GM18511 (cell line): ENCODE measurements at regions not wholly inside any gene's neighbourhood (a gene's known extent, or its start where the extent isn't known, plus 50 kb on each side); places are given as distances from the start of the nearest gene placed in this dataset.

Experiments
- ATAC-seq: cut with Tn5 transposase; IDR thresholded peaks from one replicate; pipeline ENCODE4 v1.9.1; 2021; ENCODE audit warnings: mild to moderate bottlenecking, moderate library complexity; ENCODE audit not compliant: unreplicated experiment

DNA sequence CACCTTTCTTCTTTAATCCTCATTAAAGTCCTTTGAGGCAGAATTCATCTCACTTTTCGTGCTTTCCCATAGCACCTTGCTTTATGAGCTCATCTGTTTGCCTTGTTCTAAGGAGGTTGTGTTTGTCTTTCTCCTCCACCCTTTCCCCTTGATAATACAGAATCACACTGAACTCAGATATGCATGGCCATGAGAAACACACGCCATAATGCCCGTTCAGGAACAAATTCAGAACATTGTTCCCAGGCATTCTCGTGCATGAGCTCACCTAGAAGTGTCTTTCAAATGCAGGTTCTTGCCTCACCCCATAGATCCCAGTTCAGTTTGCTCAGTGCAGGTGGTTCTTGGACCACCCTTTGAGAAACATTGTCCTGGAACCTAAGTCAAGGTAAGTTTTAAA is 71.1 kb downstream of the TMEM114 start:
- no peak for ATAC-seq

DNA sequence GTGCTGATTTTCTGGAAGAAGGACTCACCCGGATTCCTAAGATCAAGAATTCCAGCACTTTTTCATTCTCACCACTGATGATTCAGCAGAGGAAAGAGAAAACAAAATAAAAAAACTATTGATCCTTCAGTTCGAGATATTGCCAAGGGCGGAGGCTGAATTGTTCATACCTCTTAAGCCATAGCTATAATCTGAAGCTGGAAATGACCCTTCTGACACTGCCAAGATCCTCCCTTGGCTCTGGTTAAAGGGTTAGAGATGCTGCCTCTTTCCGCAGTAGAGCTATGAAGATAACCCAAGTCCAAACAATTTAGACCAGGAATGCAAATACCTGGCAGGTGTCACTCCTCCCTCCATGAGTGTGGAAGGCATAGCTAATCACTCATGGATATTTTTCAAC is 73.0 kb downstream of the TMEM114 start:
- no peak for ATAC-seq

DNA sequence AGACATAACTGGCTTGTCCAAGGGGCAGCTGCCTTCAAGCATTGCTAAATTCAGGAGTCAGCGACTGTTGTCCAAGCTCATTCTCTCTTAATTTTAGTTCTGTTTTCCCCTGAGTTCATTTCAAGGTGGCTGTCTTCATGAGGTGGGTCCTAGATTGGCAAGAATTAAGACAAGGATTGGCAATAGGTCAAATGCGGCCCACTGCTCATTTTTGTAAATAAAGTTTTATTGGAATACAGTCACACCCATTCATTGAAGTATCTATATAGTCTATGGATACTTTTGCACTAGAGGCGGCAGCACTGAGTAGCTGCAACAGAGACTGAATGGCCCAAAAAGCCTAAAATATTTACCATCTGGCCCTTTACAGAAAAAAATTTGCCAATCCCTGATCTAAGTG is 73.8 kb downstream of the TMEM114 start:
- ATAC-seq: no peak

DNA sequence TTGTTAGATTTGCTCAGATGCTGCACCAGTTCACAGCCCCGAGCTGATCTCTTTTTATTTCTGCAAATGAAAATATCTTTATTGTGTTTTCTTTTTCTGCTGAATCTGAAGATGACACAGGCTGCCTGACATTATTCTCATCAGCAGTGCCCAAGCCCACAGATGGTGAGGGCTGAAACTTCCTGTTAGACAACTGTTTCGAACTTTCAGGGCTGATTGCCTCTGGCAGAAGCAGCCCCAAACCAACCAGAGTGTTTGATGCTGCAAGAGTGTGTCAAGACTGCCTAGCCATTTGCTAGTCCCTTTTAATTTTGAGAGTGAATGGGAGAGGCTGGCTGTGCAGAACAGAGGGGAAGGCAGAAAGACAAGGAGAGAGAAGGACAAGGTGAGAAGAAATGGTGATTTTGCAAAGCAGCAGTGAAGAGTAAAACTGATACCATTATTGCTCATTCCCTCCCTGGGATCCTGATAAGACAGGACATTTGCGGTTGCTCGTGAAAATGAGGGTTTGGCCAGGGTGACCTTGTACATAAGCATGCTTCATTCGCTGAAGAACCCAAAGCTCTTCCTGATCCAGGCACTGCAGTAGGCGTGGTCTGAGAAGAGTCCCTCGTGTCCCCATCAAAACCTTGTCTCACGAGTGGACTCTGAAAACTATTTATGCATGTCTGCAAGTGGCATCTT is 77.2 kb downstream of the TMEM114 start:
- no peak for ATAC-seq

DNA sequence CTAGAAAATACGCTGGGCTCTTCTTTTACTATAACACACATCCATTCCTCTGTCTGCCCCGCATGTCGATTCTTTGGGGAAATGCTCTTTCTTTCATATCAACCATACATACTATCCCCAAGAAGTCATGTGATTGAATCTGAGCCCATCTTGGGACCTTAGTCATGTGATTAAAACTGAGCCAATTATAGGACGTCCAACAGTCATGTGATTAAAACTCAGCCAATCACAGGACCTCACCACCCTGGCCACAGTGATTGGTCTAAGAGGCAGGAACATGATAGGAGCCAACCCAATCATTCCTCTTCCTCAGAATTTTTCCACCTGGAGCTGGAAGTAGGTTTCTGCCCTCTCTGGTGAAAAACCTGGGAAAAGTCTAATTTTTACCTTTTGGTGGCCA is 78.8 kb downstream of the TMEM114 start:
- ATAC-seq: no peak

DNA sequence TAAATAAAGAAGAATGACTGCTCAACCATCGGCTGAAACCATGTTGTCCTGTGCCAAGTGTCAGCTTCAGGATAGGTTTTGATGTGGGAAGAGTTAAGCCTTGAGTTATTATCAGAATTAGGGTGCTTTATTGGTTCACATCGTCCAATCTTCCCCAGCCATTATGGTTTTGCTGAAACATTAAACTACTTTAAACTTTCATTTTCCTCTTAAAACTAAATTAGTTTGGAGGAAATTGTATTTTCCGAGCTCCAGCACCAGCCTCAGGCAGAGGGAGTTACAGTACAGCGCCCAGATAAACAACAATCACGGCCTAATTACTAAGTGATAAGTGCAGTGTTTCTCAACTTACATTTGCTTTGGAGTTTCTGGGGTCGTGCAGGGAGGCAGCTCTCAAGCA is 80.2 kb downstream of the TMEM114 start:
- no peak for ATAC-seq

DNA sequence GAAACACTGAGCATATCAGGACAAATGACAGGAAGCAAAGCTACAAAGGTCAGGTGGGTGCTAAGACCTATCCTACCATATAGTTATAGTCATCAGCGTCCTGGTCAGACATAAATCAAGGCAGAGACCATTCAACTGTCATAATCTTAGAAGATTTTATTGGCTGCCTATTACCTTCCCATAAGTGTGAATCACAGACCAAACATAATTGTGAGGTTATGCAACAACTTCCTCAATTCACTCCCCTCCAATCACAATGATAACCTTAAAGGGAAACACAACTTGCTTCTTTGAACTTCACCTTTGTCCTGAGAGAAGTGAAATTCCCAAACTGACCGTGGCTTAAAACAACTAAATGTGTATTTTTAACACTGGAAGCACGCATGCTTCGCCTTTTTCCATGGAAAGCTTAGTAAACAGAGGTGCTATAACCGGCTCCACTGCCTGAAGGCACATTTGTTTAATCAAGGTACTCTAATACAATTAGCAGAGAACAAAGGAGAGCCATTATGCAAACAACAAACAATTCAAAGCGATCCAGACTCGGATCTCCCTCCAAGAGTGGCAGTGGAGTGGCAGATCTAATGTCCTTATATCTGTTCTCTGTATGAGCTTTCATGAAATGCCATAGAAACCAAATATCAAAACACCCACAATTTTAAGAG is 84.9 kb downstream of the TMEM114 start:
- ATAC-seq: no peak

DNA sequence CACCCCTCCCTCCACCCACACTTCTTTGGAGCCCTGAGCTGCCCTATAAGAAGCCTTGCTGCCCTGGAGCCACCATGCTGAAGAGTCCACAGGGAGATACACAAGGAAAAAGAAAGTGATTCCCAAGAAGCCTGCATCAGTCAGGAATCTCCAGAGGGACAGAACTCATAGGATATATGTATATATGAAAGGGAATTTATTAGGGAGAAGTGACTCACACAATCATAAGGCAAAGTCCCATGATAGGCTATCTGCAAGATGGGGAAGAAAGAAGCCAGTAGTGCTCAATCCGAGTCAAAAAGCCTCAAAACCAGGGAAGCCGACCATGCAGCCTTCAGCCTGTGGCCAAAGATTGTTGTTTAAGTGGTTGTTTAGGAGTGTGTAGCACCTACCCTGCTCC is 87.9 kb downstream of the TMEM114 start:
- no peak for ATAC-seq

DNA sequence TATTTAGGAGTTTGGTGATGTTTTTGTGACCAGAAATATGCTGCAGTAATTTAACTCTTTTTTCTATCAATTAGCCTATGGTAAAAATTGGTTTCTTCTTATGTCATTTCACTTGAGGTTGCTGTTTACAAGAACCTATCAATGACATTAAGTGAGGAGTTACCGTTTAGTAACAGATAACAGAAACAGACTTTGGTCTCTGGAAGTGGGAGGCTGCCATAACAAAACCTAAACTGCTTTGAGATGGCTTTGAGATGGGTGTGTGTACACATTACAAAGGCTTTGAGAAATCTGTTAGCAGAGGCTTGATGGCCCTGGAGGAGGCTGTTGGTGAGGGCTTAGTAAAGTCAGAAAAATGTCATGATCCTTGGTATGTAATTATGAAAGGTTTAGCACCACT is 90.0 kb downstream of the TMEM114 start:
- ATAC-seq: no peak

DNA sequence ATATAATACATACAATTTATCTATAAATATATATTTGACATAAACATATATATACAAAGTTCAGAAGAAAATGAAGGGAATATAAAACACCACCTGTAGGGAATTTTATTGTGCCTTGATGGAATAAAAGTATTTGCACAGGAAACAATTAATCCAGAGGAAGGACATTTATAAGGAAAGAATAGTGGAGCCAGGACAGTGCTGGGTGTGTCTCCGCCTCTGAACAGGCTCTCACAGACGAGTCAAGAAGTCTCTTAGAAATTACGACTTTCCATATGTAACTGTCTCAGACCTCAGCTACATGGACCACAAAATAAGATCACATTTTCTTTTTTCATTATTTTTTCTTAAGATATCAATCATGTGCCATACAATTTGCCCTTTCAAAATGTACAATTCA is 93.9 kb downstream of the TMEM114 start:
- ATAC-seq: no peak

DNA sequence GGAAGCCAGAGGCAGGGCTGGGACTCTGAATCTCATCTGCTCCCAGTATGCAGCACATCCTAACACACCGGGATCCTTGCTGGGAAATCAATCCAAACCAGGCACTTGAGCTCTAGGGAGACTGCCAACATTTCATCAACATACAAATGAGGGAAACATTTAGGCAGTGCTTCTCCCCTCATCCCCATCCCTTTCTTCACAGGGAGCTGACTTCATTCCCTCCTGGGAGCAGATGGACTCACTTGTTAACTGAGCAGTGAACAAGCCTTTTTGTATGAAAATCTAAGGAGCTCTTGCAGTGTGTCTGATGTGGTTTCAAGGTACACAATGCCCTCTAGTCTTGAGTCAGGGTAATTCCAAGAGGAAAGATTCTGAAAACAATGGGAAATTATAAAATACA is 96.3 kb downstream of the TMEM114 start:
- ATAC-seq: no peak

DNA sequence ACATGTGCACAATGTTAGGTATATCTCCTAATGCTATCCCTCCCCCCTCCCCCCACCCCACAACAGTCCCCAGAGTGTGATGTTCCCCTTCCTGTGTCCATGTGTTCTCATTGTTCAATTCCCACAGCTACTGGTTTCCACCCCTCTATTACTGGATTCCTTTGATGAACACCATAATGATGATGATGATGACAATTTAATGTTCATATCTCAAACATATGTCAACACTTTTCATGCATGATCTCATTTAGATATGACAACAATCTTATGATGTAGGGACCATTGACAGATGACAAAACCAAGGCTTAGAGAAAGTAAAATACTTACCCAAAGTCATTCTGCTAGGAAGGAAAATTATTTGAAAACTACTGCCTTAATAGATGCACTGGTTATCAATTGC is 97.6 kb downstream of the TMEM114 start:
- no peak for ATAC-seq

DNA sequence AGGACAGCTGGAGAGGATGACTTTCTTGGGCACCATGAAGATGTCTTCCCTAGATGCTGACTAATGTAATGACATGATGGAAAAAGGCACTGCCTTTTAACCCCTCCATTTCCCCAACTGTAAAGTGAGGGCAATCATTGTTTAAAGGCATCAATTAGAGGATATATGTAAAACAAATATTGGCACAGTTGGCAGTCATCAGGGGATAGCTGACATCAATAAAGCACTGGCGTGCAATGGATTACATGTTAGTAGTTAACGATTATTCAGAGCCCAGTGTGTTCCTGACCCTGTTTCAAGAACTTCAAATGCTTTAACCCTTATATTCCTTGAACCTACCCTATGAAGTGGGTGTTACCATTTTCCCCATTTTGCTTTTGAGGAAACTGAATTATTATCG is 100.7 kb downstream of the TMEM114 start:
- ATAC-seq: no peak

DNA sequence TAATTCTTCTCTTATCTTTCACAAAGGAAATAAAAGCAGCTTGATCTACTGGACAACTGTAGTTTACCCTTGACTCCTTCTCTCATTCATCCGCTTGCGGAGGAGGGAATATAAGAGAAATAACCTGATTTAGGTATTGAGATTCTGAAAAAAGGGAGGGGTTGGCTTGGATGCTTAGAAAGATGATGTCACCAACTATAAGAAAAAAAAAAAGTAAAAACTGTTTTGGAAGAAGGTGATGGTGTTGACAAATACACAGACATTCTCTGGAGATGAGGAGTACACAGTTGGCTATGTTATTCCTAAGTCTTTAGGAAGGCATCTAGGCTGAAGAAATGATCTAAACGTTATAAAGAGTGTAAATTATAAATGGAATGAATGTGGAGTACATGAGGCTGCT is 103.3 kb downstream of the TMEM114 start:
- no peak for ATAC-seq

DNA sequence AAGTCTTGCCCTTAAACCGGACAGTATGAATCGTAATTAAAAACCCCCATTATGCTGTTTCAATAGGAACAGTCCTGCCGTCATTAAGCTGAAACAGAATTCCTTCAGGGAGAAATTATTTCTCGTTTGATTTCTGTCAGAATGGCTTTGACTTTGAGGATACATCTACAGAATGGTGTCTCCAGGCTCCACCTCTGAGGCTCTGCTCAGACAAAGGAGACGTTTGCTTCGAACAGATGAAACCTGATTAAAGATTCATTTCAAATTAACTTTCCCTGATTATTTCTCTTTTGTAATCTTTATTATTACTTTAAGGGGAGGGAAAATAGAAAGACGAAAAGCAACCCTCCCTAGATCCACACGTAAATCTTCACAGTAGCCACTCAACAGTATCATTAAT is 106.9 kb downstream of the TMEM114 start:
- no peak for ATAC-seq

DNA sequence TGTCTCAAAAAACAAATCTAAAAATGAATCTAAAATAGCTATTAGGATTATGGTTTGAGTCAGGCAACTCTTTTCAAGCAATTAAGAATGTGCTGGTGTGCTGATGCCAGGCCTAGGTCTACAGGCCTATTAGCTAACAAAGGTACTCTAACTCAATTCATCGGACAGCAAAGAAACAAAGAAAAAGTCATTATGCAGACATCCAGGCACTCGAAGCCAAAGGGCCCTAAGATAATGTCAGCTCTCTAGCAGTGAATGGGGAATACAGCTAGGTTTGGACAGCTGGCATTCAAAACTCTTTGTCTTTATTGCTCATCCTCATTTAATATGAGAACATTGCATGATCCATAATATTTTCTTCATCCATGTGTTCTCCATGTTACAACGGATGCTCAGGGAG is 108.5 kb downstream of the TMEM114 start:
- ATAC-seq: no peak

DNA sequence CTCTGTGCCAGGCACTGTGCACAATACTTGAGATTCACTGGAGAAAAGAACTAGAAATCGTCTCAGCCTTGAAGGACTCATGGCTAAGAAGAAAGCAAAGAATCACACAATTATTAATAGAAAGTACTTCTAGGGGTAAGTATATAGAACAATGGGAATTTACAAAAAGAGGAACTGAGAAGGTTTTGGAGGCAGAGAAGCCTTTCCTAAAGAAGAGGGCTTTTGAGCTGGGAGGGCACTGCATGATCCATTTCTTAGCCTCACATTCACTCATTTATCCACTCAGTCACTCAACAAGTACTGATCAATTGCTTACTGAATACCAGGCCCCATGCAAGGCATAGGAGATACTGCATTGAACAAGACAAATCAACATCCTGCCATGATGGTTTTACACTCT is 113.5 kb downstream of the TMEM114 start:
- ATAC-seq: no peak

DNA sequence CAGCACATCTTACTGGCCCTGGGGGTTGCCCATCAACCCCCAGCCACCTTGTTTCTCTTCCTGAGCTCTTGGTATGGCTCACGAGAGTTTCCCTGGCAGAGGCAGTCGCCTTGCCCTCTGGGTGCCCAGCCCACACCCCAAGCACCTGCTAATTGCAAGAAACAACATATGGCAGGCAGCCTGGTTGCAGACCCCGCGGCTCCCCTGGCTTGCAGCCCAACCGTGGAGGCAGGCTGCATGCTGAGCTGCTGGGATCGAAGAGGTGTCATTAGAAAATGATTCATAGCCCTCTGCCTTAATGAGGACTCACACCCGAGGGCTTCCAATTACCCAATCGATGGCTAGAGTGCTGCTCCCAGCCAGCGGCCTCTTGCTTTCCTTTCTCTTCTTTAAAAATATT is 115.7 kb downstream of the TMEM114 start:
- no peak for ATAC-seq

DNA sequence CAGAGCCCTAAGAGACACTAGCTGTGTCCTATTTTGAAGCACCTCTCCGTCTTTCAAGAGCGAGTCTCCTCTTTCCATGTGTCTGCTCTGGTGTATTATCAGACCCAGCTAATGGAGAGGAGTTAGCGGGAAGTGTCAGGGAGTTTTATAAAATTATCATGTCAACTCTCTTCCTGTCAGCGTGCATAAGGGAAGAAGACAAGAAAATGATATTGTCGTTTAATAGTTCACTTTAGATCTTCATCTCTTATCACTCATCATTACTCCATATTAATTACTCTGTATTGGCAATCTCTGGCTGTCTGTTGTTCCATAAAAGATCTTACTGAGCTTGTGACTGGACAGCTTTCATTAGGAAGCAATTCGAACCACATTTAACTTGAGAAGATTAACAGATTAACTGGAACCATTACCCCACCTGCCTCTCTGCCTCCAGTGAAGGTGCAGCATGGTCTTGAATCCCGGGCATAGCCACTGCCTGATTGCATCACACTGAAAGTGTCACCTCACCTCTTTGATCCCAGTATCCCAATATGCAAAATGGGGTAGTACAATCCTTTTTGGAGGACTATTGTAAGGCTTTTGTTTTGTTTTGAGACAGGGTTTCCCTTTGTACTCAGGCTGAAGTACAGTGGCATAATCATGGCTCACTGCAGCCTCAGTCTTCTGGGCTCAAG is 121.1 kb downstream of the TMEM114 start:
- no peak for ATAC-seq

DNA sequence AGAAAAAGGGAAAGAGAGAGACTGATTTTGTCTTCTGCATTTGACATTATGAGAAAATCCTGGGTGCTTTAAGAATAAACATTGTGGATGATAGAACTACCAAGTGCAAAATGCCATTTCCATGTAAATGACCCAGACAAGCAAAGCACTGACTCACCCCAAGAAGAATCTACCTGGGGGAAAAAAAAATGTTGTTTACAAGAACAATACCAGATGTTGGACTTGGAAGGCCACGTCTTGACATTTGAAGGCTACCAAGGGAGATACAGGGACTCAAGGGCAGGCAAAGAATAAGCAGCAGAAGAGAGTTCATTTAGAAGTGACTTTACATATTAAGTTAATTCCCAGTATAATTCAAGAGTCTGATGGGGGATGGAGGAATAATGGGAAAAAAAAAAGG is 125.3 kb downstream of the TMEM114 start:
- ATAC-seq: no peak

DNA sequence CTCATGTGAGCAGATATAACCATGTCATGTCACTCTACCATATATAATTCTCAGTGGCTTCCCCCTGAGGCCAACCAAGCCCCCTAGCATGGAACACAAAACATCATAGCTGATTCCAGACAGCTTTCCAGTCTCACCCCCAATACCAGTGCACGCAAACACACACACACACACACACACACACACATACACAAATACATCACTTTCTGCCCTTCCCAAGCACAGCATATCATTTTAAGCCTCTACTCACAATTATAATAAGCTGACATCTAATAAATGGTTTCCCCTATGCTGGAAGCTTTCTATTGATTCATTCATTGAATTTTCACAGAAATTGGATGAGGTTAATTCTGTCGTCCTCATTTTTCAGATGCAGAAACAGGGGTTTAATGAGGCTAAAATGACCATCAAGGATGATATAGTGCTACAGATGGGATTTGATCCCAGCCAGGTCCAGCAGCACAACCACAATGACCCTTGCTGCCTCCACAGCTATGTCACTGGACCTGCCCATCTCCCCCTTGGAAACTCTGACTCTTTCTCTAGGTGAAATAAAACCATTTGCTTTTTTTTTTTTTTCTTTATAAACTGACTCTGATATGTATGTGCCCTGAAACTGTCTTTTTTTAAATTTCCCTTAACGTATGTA is 131.1 kb downstream of the TMEM114 start:
- ATAC-seq: no peak

DNA sequence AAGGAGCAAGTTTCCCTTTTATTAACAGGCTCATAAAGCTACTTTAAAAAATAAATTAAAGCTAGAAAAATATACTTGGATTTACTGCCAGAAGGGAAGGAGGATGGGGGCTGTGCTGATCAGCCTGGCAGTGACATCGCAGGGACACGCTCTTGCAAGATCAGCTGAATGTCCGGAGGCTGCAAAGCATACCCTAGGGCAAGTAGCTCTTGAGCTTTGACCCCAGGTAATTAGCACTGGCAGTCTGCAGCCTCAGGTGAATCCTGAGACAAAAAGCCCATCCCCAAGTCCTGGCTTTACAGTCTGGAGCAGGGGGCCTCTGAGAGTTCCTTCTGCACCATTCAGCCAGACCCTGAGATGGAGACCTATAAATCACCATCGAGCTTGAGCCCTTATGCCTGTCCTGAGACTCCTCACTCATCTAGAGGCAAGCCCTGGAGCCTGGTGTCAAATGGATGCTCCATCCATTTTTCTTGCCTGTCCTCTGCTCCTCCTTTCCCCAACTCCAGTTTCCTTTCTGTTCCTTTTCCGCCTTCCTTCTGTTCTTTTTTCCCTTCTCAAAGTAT is 131.7 kb downstream of the TMEM114 start:
- no peak for ATAC-seq
